MCF 10A (cell line): ENCODE measurements at regions not wholly inside any gene's neighbourhood (a gene's known extent, or its start where the extent isn't known, plus 50 kb on each side); places are given as distances from the start of the nearest gene placed in this dataset.

Source experiments
- BruUV-seq: library from RNA; stranded (reverse); fragments of 400-500 nt; replicated peaks from 2 replicates; lab custom pipeline; 2021; lab: Mats Ljungman, UMichigan
- CTCF ChIA-PET: fragments of 300-600 bp; sonication (Branson Sonifier 250); formaldehyde crosslinking; extraction: SDS; loops from one replicate; lab custom pipeline; 2021; ENCODE audit warnings: antibody characterized with exemption, inconsistent platforms; lab: Yijun Ruan, JAX
- POLR2A ChIA-PET: fragments of 300-600, 350-650 bp; sonication (Branson Sonifier 250); formaldehyde crosslinking; extraction: SDS; loops from one replicate; lab custom pipeline; 2020; ENCODE audit warnings: antibody characterized with exemption, inconsistent platforms; lab: Yijun Ruan, JAX
- DNase-seq: peaks from one replicate; pipeline ENCODE4 v3.0.0-alpha.2; 2018; ENCODE audit not compliant: unreplicated experiment
- H3K27ac Mint-ChIP-seq: one replicate; pipeline ENCODE4 v1.8.0; 2022; ENCODE audit warnings: mild to moderate bottlenecking, low read depth, mixed read lengths; ENCODE audit not compliant: unreplicated experiment
- H3K27me3 Mint-ChIP-seq: one replicate; pipeline ENCODE4 v1.8.0; 2022; ENCODE audit warnings: mixed read lengths; ENCODE audit not compliant: insufficient read depth, unreplicated experiment
- H3K36me3 Mint-ChIP-seq: one replicate; pipeline ENCODE4 v1.8.0; 2022; ENCODE audit warnings: mild to moderate bottlenecking, moderate library complexity, mixed read lengths; ENCODE audit not compliant: insufficient read depth, unreplicated experiment
- H3K4me1 Mint-ChIP-seq: one replicate; pipeline ENCODE4 v1.8.0; 2022; ENCODE audit warnings: mixed read lengths; ENCODE audit not compliant: insufficient read depth, unreplicated experiment
- H3K4me3 Mint-ChIP-seq: one replicate; pipeline ENCODE4 v1.8.0; 2022; ENCODE audit warnings: mild to moderate bottlenecking, moderate library complexity, mixed read lengths; ENCODE audit not compliant: unreplicated experiment
- H3K9me3 Mint-ChIP-seq: one replicate; pipeline ENCODE4 v1.8.0; 2022; ENCODE audit warnings: mixed read lengths; ENCODE audit not compliant: unreplicated experiment
- CTCF ChIP-seq: fragments of 200-600 bp; IDR thresholded peaks from one replicate; pipeline ENCODE4 v1.8.0; 2022; ENCODE audit warnings: antibody characterized with exemption, mild to moderate bottlenecking; ENCODE audit not compliant: unreplicated experiment
- intact Hi-C: fragments of 100-400 bp; cut with micrococcal nuclease; formaldehyde crosslinking; loops from 2 replicates; pipeline ENCODE4 v1.14.1; 2022

GRCh38 chr18:45174629-45175136, 440.6 kb upstream of the SLC14A2 start:
- intact Hi-C loops = no loop called here
- Mint-ChIP-seq H3K4me3 (no peak overlapping the region), H3K9me3 (no peaks in the 10 kb centered on the region), H3K27ac (no peak overlapping the region), H3K27me3 (no peaks in the 10 kb centered on the region), H3K36me3 (no peaks in the 10 kb centered on the region), H3K4me1 (peaks cover 7% of the 10 kb centered on the region)
- no peak for TF ChIP-seq CTCF
- ChIA-PET CTCF (interaction anchor here (0.6 kb wide), 1 partner anchor 346 kb away, joined by 3 read pairs; no protein-coding TSS in a partner anchor), POLR2A (interaction anchor here (0.6 kb wide), 1 partner anchor 284 kb away, joined by 4 read pairs; no protein-coding TSS in a partner anchor)
- BruUV-seq = no TSS peak
- no peak for DNase-seq

GRCh38 chr18:45175511-45175910, 439.8 kb upstream of the SLC14A2 start:
- BruUV-seq = no TSS peak
- H3K4me1 Mint-ChIP-seq = no peaks in the 10 kb centered on the region
- intact Hi-C loops = no loop called here
- ChIA-PET CTCF (no interaction called here), POLR2A (no interaction called here)
- no peak for TF ChIP-seq CTCF
- no peak overlapping the region for H3K4me3 Mint-ChIP-seq
- H3K36me3 Mint-ChIP-seq = no peaks in the 10 kb centered on the region
- H3K27ac Mint-ChIP-seq = no peak overlapping the region
- no peaks in the 10 kb centered on the region for H3K27me3 Mint-ChIP-seq
- no peaks in the 10 kb centered on the region for H3K9me3 Mint-ChIP-seq
- DNase-seq = no peak

- no TSS peak for BruUV-seq
Measured at GRCh38 chr18:45186832-45187231, 428.4 kb upstream of the SLC14A2 start.

GRCh38 chr18:45191795-45192194, 423.5 kb upstream of the SLC14A2 start:
- CTCF ChIA-PET = interaction anchor here (3.4 kb wide), 1 partner anchor 21 kb away, joined by 18 read pairs; no protein-coding TSS in a partner anchor
- H3K27me3 Mint-ChIP-seq = no peaks in the 10 kb centered on the region
- H3K4me3 Mint-ChIP-seq = no peak overlapping the region
- BruUV-seq = no TSS peak
- no peak overlapping the region for H3K27ac Mint-ChIP-seq
- DNase-seq = no peak
- H3K4me1 Mint-ChIP-seq = no peaks in the 10 kb centered on the region
- no peaks in the 10 kb centered on the region for H3K36me3 Mint-ChIP-seq
- no peak for TF ChIP-seq CTCF
- intact Hi-C loops = no loop called here
- H3K9me3 Mint-ChIP-seq = no peaks in the 10 kb centered on the region
- POLR2A ChIA-PET = interaction anchor here (0.6 kb wide), 1 partner anchor 167 kb away, joined by 3 read pairs; no protein-coding TSS in a partner anchor

More at GRCh38 chr18:45186832-45187231, 428.4 kb upstream of the SLC14A2 start:
- no peak for TF ChIP-seq CTCF
- no peak overlapping the region for H3K4me3 Mint-ChIP-seq
- no peaks in the 10 kb centered on the region for H3K36me3 Mint-ChIP-seq
- DNase-seq = no peak
- no peaks in the 10 kb centered on the region for H3K9me3 Mint-ChIP-seq
- intact Hi-C loops = no loop called here
- no peak overlapping the region for H3K27ac Mint-ChIP-seq
- H3K27me3 Mint-ChIP-seq = no peaks in the 10 kb centered on the region
- ChIA-PET CTCF (no interaction called here), POLR2A (no interaction called here)
- H3K4me1 Mint-ChIP-seq = no peaks in the 10 kb centered on the region
